GM23338 (cell line): ENCODE measurements at regions not wholly inside any gene's neighbourhood (a gene's known extent, or its start where the extent isn't known, plus 50 kb on each side); places are given as distances from the start of the nearest gene placed in this dataset.

Experiments
- ATAC-seq: fragments of 200-7000 bp; cut with Tn5 transposase; 3 replicates; pipeline ENCODE4 v1.9.1; 2020
- DNase-seq: peaks from one replicate; pipeline ENCODE4 v3.0.0-alpha.2; 2015; ENCODE audit warnings: low spot score
- H2AFZ ChIP-seq: fragments of 200-600 bp; sonication (generic); 2 replicates; pipeline ENCODE4 v1.8.0; 2016; ENCODE audit warnings: antibody characterized with exemption, mild to moderate bottlenecking, moderate library complexity
- H3F3A ChIP-seq: fragments of 200-600 bp; sonication (generic); replicated peaks from 2 replicates; pipeline ENCODE4 v1.8.0; 2017; ENCODE audit warnings: antibody characterized with exemption, mixed run types, low read depth
- H3K27ac ChIP-seq: fragments of 200-600 bp; sonication (generic); 2 replicates; pipeline ENCODE4 v1.6.1; 2016; ENCODE audit warnings: low read depth
- H3K27me3 ChIP-seq: fragments of 200-600 bp; sonication (generic); 2 replicates; pipeline ENCODE4 v1.8.0; 2016; ENCODE audit warnings: mild to moderate bottlenecking, mixed run types, moderate library complexity; ENCODE audit not compliant: insufficient read depth
- H3K36me3 ChIP-seq: fragments of 200-600 bp; sonication (generic); 2 replicates; pipeline ENCODE4 v1.8.0; 2016; ENCODE audit warnings: mild to moderate bottlenecking; ENCODE audit not compliant: insufficient read depth
- H3K4me1 ChIP-seq: fragments of 200-600 bp; sonication (generic); 2 replicates; pipeline ENCODE4 v1.8.0; 2016; ENCODE audit warnings: mild to moderate bottlenecking, moderate library complexity; ENCODE audit not compliant: insufficient read depth
- H3K4me2 ChIP-seq: fragments of 200-600 bp; sonication (generic); 2 replicates; pipeline ENCODE4 v1.7.1; 2017; ENCODE audit warnings: mixed run types
- H3K4me3 ChIP-seq: fragments of 200-600 bp; sonication (generic); 2 replicates; pipeline ENCODE4 v1.6.1; 2016; ENCODE audit warnings: mixed run types
- H3K79me2 ChIP-seq: fragments of 200-600 bp; sonication (generic); replicated peaks from 2 replicates; pipeline ENCODE4 v1.8.0; 2017; ENCODE audit warnings: mild to moderate bottlenecking; ENCODE audit not compliant: insufficient read depth
- H3K9me2 ChIP-seq: fragments of 200-600 bp; sonication (generic); 2 replicates; pipeline ENCODE4 v1.8.0; 2017; ENCODE audit not compliant: insufficient read depth
- H4K20me1 ChIP-seq: fragments of 200-600 bp; sonication (generic); replicated peaks from 2 replicates; pipeline ENCODE4 v1.8.0; 2017; ENCODE audit warnings: mild to moderate bottlenecking; ENCODE audit not compliant: insufficient read depth
- H3K27ac Mint-ChIP-seq: 2 replicates; pipeline ENCODE4 v1.8.0; 2020; ENCODE audit warnings: inconsistent platforms, mild to moderate bottlenecking, moderate library complexity, mixed read lengths
- H3K27me3 Mint-ChIP-seq: 3 replicates; pipeline ENCODE4 v1.8.0; 2022; ENCODE audit warnings: low read depth, mild to moderate bottlenecking, moderate library complexity, mixed read lengths, inconsistent platforms; ENCODE audit not compliant: insufficient read depth, poor library complexity
- H3K36me3 Mint-ChIP-seq: 3 replicates; pipeline ENCODE4 v1.8.0; 2021; ENCODE audit warnings: low read depth, mild to moderate bottlenecking, inconsistent platforms, moderate library complexity, mixed read lengths
- H3K4me1 Mint-ChIP-seq: 3 replicates; pipeline ENCODE4 v1.8.0; 2020; ENCODE audit warnings: mild to moderate bottlenecking, inconsistent platforms, mixed read lengths
- H3K4me3 Mint-ChIP-seq: 3 replicates; pipeline ENCODE4 v1.8.0; 2021; ENCODE audit warnings: moderate library complexity, mild to moderate bottlenecking, inconsistent platforms, mixed read lengths
- H3K9me3 Mint-ChIP-seq: 3 replicates; pipeline ENCODE4 v1.8.0; 2020; ENCODE audit warnings: moderate library complexity, mild to moderate bottlenecking, inconsistent platforms, mixed read lengths
- CREB1 ChIP-seq: fragments of 250-450 bp; sonication (Bioruptor Pico); IDR thresholded peaks from 2 replicates; pipeline ENCODE4 v1.5.0; 2020; ENCODE audit warnings: low read depth, mild to moderate bottlenecking, moderate library complexity
- CTCF ChIP-seq, 2 experiments: fragments of 200-600 bp in 1 of 2; sonication (generic) in 1 of 2; conservative IDR thresholded peaks; 2 replicates each; pipeline versions ENCODE4 v1.5.1 to v1.6.1; 2016 to 2017; ENCODE audit warnings: antibody characterized with exemption in 2 of 2, low read depth in 2 of 2, mild to moderate bottlenecking in 2 of 2, moderate library complexity in 1 of 2
- ETS1 ChIP-seq: IDR thresholded peaks from 2 replicates; pipeline ENCODE4 v1.6.1; 2016; ENCODE audit warnings: antibody characterized with exemption
- EZH2 ChIP-seq: fragments of 200-600 bp; sonication (generic); IDR thresholded peaks from one replicate; pipeline ENCODE4 v1.8.0; 2017; ENCODE audit warnings: antibody characterized with exemption, mild to moderate bottlenecking, low read depth; ENCODE audit not compliant: unreplicated experiment
- EZH2phosphoT487 ChIP-seq: fragments of 200-600 bp; sonication (generic); IDR thresholded peaks from one replicate; pipeline ENCODE4 v1.8.1; 2018; ENCODE audit warnings: antibody characterized with exemption; ENCODE audit not compliant: unreplicated experiment
- JUNB ChIP-seq: IDR thresholded peaks from one replicate; pipeline ENCODE4 v1.6.1; 2016; ENCODE audit warnings: antibody characterized with exemption; ENCODE audit not compliant: unreplicated experiment
- NANOG ChIP-seq: IDR thresholded peaks from 2 replicates; pipeline ENCODE4 v1.6.1; 2016; ENCODE audit warnings: antibody characterized with exemption, borderline replicate concordance
- POLR2AphosphoS5 ChIP-seq: IDR thresholded peaks from 2 replicates; pipeline ENCODE4 v1.6.1; 2016; ENCODE audit warnings: antibody characterized with exemption, low read depth
- REST ChIP-seq: IDR thresholded peaks from one replicate; pipeline ENCODE4 v1.6.1; 2018; ENCODE audit warnings: antibody characterized with exemption; ENCODE audit not compliant: unreplicated experiment
- STAT1 ChIP-seq: IDR thresholded peaks from one replicate; pipeline ENCODE4 v1.6.1; 2016; ENCODE audit warnings: antibody characterized with exemption; ENCODE audit not compliant: unreplicated experiment
- ZNF114 ChIP-seq: fragments of 250-450 bp; sonication (Bioruptor Pico); IDR thresholded peaks from 2 replicates; pipeline ENCODE4 v1.5.0; 2020; ENCODE audit warnings: mild to moderate bottlenecking, moderate library complexity
- ZNF331 ChIP-seq: fragments of 250-450 bp; sonication (Bioruptor Pico); IDR thresholded peaks from 2 replicates; pipeline ENCODE4 v1.5.0; 2020; ENCODE audit warnings: low read depth, mild to moderate bottlenecking, moderate library complexity
- ZNF462 ChIP-seq: fragments of 250-450 bp; sonication (Bioruptor Pico); IDR thresholded peaks from 2 replicates; pipeline ENCODE4 v1.5.0; 2020; ENCODE audit warnings: mild to moderate bottlenecking, moderate library complexity

GRCh38 chr1:99472893-99473292, 173.0 kb upstream of the PALMD start:
- no peaks in the 10 kb centered on the region for H3K36me3 Mint-ChIP-seq
- H3K4me1 Mint-ChIP-seq: peaks cover 3% of the 10 kb centered on the region; the same call in 1 of the 3 replicates
- H3K27me3 Mint-ChIP-seq: no peaks in the 10 kb centered on the region
- Histone ChIP-seq H3K27ac (no peak overlapping the region), H3F3A (no peaks in the 10 kb centered on the region), H4K20me1 (no peaks in the 10 kb centered on the region), H3K4me3 (no peak overlapping the region), H3K4me1 (no peaks in the 10 kb centered on the region), H3K27me3 (no peaks in the 10 kb centered on the region), H3K9me2 (0 out of 2 replicates have a peak, but pooled peaks cover 2% of the 10 kb centered on the region), H3K4me2 (no peak overlapping the region), H3K79me2 (no peaks in the 10 kb centered on the region), H3K36me3 (no peaks in the 10 kb centered on the region), H2AFZ (no peak overlapping the region)
- H3K27ac Mint-ChIP-seq: no peak overlapping the region; the same call in 1 of the 2 replicates
- ATAC-seq: no peak
- TF ChIP-seq ZNF331 (no peak), CREB1 (CRISPR knock-in tag) (no peak), EZH2 (no peak), CTCF (conservative IDR thresholded peaks at IDR 0.05; ENCODE audit: low read depth in 2 of 2) (no peak), ETS1 (no peak), POLR2AphosphoS5 (no peak), EZH2phosphoT487 (no peak), REST (no peak), ZNF462 (CRISPR knock-in tag) (no peak), JUNB (no peak), NANOG (no peak), ZNF114 (CRISPR knock-in tag) (no peak), STAT1 (no peak)
- no peaks in the 10 kb centered on the region for H3K9me3 Mint-ChIP-seq
- H3K4me3 Mint-ChIP-seq: no peak overlapping the region
- DNase-seq: no peak
